GM12878 (cell line): ENCODE measurements at regions not wholly inside any gene's neighbourhood (a gene's known extent, or its start where the extent isn't known, plus 50 kb on each side); places are given as distances from the start of the nearest gene placed in this dataset.

Experiments
- ATAC-seq: fragments of 200-7000 bp; cut with Tn5 transposase; 3 replicates; pipeline ENCODE4 v1.9.1; 2020; ENCODE audit warnings: mild to moderate bottlenecking, moderate library complexity
- BruUV-seq: library from RNA; stranded (reverse); fragments of 400-500 nt; replicated peaks from 2 replicates; lab custom pipeline; 2021; lab: Mats Ljungman, UMichigan
- CTCF ChIA-PET: fragments of 300-600 bp; sonication (Branson Sonifier 250); formaldehyde crosslinking; extraction: SDS; loops from one replicate; lab custom pipeline; 2021; ENCODE audit warnings: inconsistent platforms; lab: Yijun Ruan, JAX
- POLR2A ChIA-PET: fragments of 350-600 bp; formaldehyde crosslinking; extraction: SDS; loops from one replicate; lab custom pipeline; 2021; ENCODE audit warnings: inconsistent platforms; lab: Charles Lee
- RAD21 ChIA-PET: fragments of 300-600 bp; sonication (Branson Sonifier 250); formaldehyde crosslinking; loops from one replicate; lab custom pipeline; 2023; ENCODE audit warnings: antibody characterized with exemption; ENCODE audit not compliant: unreplicated experiment; lab: Charles Lee
- SMC1A ChIA-PET: fragments of 300-600 bp; sonication (Branson Sonifier 250); formaldehyde crosslinking; loops from one replicate; lab custom pipeline; 2023; ENCODE audit not compliant: unreplicated experiment, uncharacterized antibody; lab: Charles Lee
- DNase-seq: peaks from one replicate; pipeline ENCODE4 v3.0.0-alpha.2; 2011; ENCODE audit warnings: low read depth, low spot score
- FAIRE-seq: peaks from 3 replicates; lab custom pipeline; 2011; peaks lifted over from hg19 to GRCh38; lab: Jason Lieb, UNC
- H2AFZ ChIP-seq: 2 replicates; pipeline ENCODE4 v1.6.0; 2011; ENCODE audit warnings: low read depth, low read length, control low read depth; ENCODE audit not compliant: control insufficient read depth
- H3K27ac ChIP-seq: 2 replicates; pipeline ENCODE4 v1.5.1; 2011; ENCODE audit warnings: control low read depth; ENCODE audit not compliant: control insufficient read depth, insufficient read depth
- H3K27me3 ChIP-seq, 2 experiments: replicated peaks in 1 of 2; 2 replicates each; pipeline versions ENCODE4 v1.6.0 to v1.6.1; 2011; ENCODE audit warnings: low read length in 1 of 2; ENCODE audit not compliant: control insufficient read depth in 2 of 2, insufficient read depth in 2 of 2
- H3K36me3 ChIP-seq, 2 experiments: 2 replicates each; pipeline ENCODE4 v1.5.1; 2011; ENCODE audit warnings: low read length in 1 of 2; ENCODE audit not compliant: control insufficient read depth in 2 of 2, insufficient read depth in 2 of 2
- H3K4me1 ChIP-seq: 2 replicates; pipeline ENCODE4 v1.6.1; 2011; ENCODE audit warnings: mild to moderate bottlenecking, low read length, moderate library complexity, mixed read lengths; ENCODE audit not compliant: control insufficient read depth, insufficient read depth
- H3K4me2 ChIP-seq: 2 replicates; pipeline ENCODE4 v1.6.0; 2011; ENCODE audit warnings: control low read depth; ENCODE audit not compliant: control insufficient read depth, insufficient read depth
- H3K4me3 ChIP-seq: fragments of 200-600 bp; sonication (generic); 2 replicates; pipeline ENCODE4 v1.5.1; 2016
- H3K79me2 ChIP-seq: 2 replicates; pipeline ENCODE4 v1.6.0; 2011; ENCODE audit warnings: low read length; ENCODE audit not compliant: control insufficient read depth, insufficient read depth
- H3K9ac ChIP-seq: 2 replicates; pipeline ENCODE4 v1.8.0; 2011; ENCODE audit warnings: low read length, control low read depth, mixed read lengths; ENCODE audit not compliant: control insufficient read depth, insufficient read depth
- H3K9me3 ChIP-seq: replicated peaks from 3 replicates; pipeline ENCODE4 v1.5.1; 2011; ENCODE audit warnings: mild to moderate bottlenecking, low read length; ENCODE audit not compliant: control insufficient read depth, insufficient read depth
- H4K20me1 ChIP-seq: 2 replicates; pipeline ENCODE4 v1.6.0; 2011; ENCODE audit not compliant: control insufficient read depth, insufficient read depth
- CBFB ChIP-seq: IDR thresholded peaks from 2 replicates; pipeline ENCODE4 v1.6.1; 2016; ENCODE audit warnings: antibody characterized with exemption, low read depth
- CEBPB ChIP-seq, 2 experiments: fragments of 150-350 bp in 1 of 2; IDR thresholded peaks; 2 replicates each; pipeline ENCODE4 v1.6.1; 2012 to 2014; ENCODE audit warnings: low read depth in 2 of 2, low read length in 2 of 2, borderline replicate concordance in 1 of 2, inconsistent platforms in 1 of 2
- HDAC2 ChIP-seq: fragments of 200-600 bp; sonication (generic); IDR thresholded peaks from 2 replicates; pipeline ENCODE4 v1.6.1; 2017
- KLF5 ChIP-seq: fragments of 450-650 bp; IDR thresholded peaks from 2 replicates; pipeline ENCODE4 v1.6.1; 2014; ENCODE audit warnings: mild to moderate bottlenecking; ENCODE audit not compliant: partially characterized antibody
- NR2C1 ChIP-seq: fragments of 450-650 bp; IDR thresholded peaks from 2 replicates; pipeline ENCODE4 v1.6.1; 2017; ENCODE audit warnings: antibody characterized with exemption, mild to moderate bottlenecking, moderate library complexity
- POLR2AphosphoS5 ChIP-seq: IDR thresholded peaks from 2 replicates; pipeline ENCODE4 v1.6.1; 2011; ENCODE audit warnings: mild to moderate bottlenecking, low read length, inconsistent platforms
- PRDM15 ChIP-seq: fragments of 450-650 bp; formaldehyde crosslinking; IDR thresholded peaks from 2 replicates; pipeline ENCODE4 v1.4.0; 2020; ENCODE audit warnings: mild to moderate bottlenecking, moderate library complexity
- SP1 ChIP-seq: IDR thresholded peaks from one replicate; pipeline ENCODE4 v1.6.1; 2011; ENCODE audit warnings: low read depth, low read length
- SUZ12 ChIP-seq: fragments of 200-600 bp; sonication (generic); IDR thresholded peaks from one replicate; pipeline ENCODE4 v1.6.1; 2018; ENCODE audit warnings: antibody characterized with exemption, mild to moderate bottlenecking; ENCODE audit not compliant: unreplicated experiment
- ZBTB4 ChIP-seq: fragments of 450-650 bp; formaldehyde crosslinking; IDR thresholded peaks from 2 replicates; pipeline ENCODE4 v1.4.0; 2022; ENCODE audit warnings: mild to moderate bottlenecking, moderate library complexity
- WGBS: methylation state at CpG from one replicate; pipeline ENCODE4 v1.1.6; 2016; ENCODE audit warnings: low lambda C conversion rate; ENCODE audit not compliant: insufficient replicate concordance, insufficient coverage; ENCODE audit errors: missing lambda C conversion rate; 5-methylcytosine and 5-hydroxymethylcytosine counted together
- in situ Hi-C: fragments of 300-500 bp; cut with MboI; formaldehyde crosslinking; loops from 9 replicates; pipeline ENCODE4 v1.14.3; 2018; ENCODE audit warnings: mixed read lengths
- intact Hi-C: fragments of 100-400 bp; cut with micrococcal nuclease; formaldehyde crosslinking; loops from one replicate; pipeline ENCODE4 v1.14.2; 2022; ENCODE audit not compliant: unreplicated experiment
- TF ChIP-seq, protein P1 (sequence below): fragments of 450-650 bp; IDR thresholded peaks from 2 replicates; pipeline ENCODE4 v1.6.1; 2017; ENCODE audit warnings: antibody characterized with exemption, mild to moderate bottlenecking, moderate library complexity

DNA sequence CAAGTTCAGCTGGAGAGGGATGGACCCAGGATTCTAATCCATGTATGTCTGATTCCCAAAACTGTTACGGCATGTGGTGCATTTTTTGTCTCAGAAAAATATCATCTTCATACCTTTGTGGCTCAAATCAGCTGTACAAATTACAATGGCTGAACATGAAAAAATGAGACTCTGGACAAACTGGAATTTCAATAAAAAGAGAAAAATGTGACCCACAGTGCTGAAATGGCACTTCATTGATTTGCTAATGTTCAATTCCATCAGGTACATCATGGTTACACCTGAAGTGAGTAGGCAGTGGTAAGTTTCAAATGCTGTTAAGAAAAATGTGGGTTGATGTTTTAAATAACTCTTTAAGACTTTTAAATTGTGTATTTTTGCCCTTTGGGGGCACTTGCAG, 165.6 kb upstream of the CAND1 start:
- ATAC-seq (no peak), DNase-seq (no peak), FAIRE-seq (no peak)
- Histone ChIP-seq H3K27me3 (no peaks in the 10 kb centered on the region; a peak in 1 of 4 replicates), H2AFZ (no peak overlapping the region), H3K4me2 (no peak overlapping the region), H3K9ac (no peak overlapping the region), H3K27ac (no peak overlapping the region), H3K36me3 (no peaks in the 10 kb centered on the region), H3K79me2 (no peaks in the 10 kb centered on the region), H3K4me3 (no peak overlapping the region), H3K9me3 (no peaks in the 10 kb centered on the region; the same call in 2 of the 3 replicates), H4K20me1 (no peaks in the 10 kb centered on the region), H3K4me1 (no peaks in the 10 kb centered on the region)
- ChIA-PET CTCF (no interaction called here), RAD21 (no interaction called here), SMC1A (no interaction called here), POLR2A (no interaction called here)
- no peak for TF ChIP-seq NR2C1
- no peak for TF ChIP-seq PRDM15 (CRISPR knock-in tag)
- TF ChIP-seq SUZ12, result no peak
- TF ChIP-seq SP1, result no peak
- TF ChIP-seq ZBTB4 (CRISPR knock-in tag), result no peak
- TF ChIP-seq KLF5, result no peak
- TF ChIP-seq, protein P1, sequence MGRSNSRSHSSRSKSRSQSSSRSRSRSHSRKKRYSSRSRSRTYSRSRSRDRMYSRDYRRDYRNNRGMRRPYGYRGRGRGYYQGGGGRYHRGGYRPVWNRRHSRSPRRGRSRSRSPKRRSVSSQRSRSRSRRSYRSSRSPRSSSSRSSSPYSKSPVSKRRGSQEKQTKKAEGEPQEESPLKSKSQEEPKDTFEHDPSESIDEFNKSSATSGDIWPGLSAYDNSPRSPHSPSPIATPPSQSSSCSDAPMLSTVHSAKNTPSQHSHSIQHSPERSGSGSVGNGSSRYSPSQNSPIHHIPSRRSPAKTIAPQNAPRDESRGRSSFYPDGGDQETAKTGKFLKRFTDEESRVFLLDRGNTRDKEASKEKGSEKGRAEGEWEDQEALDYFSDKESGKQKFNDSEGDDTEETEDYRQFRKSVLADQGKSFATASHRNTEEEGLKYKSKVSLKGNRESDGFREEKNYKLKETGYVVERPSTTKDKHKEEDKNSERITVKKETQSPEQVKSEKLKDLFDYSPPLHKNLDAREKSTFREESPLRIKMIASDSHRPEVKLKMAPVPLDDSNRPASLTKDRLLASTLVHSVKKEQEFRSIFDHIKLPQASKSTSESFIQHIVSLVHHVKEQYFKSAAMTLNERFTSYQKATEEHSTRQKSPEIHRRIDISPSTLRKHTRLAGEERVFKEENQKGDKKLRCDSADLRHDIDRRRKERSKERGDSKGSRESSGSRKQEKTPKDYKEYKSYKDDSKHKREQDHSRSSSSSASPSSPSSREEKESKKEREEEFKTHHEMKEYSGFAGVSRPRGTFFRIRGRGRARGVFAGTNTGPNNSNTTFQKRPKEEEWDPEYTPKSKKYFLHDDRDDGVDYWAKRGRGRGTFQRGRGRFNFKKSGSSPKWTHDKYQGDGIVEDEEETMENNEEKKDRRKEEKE, result no peak
- no peak for TF ChIP-seq CEBPB (IDR thresholded peaks at IDR 0.05; ENCODE audit: borderline replicate concordance in 1 of 2, low read depth in 2 of 2, low read length in 2 of 2)
- TF ChIP-seq CBFB, result no peak
- TF ChIP-seq HDAC2, result no peak
- no peak for TF ChIP-seq POLR2AphosphoS5
- no TSS peak for BruUV-seq
- in situ Hi-C loops (no loop called here), intact Hi-C loops (no loop called here)
- 38% methylated on average over 1 of the region's 1 CpG for WGBS
